Brain microvascular endothelial cell (primary cell): ENCODE measurements at regions not wholly inside any gene's neighbourhood (a gene's known extent, or its start where the extent isn't known, plus 50 kb on each side); places are given as distances from the start of the nearest gene placed in this dataset.

Source experiments
- DNase-seq: peaks from one replicate; pipeline ENCODE4 v3.0.0-alpha.2; 2020
- H3K27ac ChIP-seq: fragments of 250-450 bp; sonication (Bioruptor Pico); 2 replicates; pipeline ENCODE4 v1.5.1; 2020; ENCODE audit warnings: mild to moderate bottlenecking, moderate library complexity
- H3K27me3 ChIP-seq: fragments of 250-450 bp; sonication (Bioruptor Pico); replicated peaks from 2 replicates; pipeline ENCODE4 v1.5.1; 2020; ENCODE audit warnings: mild to moderate bottlenecking
- H3K36me3 ChIP-seq: fragments of 250-450 bp; sonication (Bioruptor Pico); replicated peaks from 2 replicates; pipeline ENCODE4 v1.5.1; 2020; ENCODE audit warnings: mild to moderate bottlenecking
- H3K4me3 ChIP-seq: 2 replicates; pipeline ENCODE4 v1.5.1; 2011; ENCODE audit warnings: low read depth, mild to moderate bottlenecking, control low read depth, low read length, moderate library complexity
- CTCF ChIP-seq: IDR thresholded peaks from 2 replicates; pipeline ENCODE4 v1.5.1; 2011; ENCODE audit warnings: low read depth, mild to moderate bottlenecking, moderate library complexity, low read length, control low read depth, inconsistent platforms; ENCODE audit errors: missing control alignments
- in situ Hi-C: cut with HindIII; loops from 2 replicates; pipeline ENCODE4 v1.10.0; 2017; ENCODE audit warnings: low sequenced_read_pairs, low pct_ligation_motif_present

GRCh38 chr4:128600410-128600809, 209.1 kb upstream of the JADE1 start:
- DNase-seq: no peak
- no peaks in the 10 kb centered on the region for H3K36me3 ChIP-seq
- in situ Hi-C loops: no loop called here
- H3K27me3 ChIP-seq: no peaks in the 10 kb centered on the region
- H3K4me3 ChIP-seq: no peak overlapping the region
- peak; percentile 1 for TF ChIP-seq CTCF
- no peak overlapping the region for H3K27ac ChIP-seq

GRCh38 chr4:128597500-128597899, 212.0 kb upstream of the JADE1 start:
- Histone ChIP-seq H3K4me3 (no peak overlapping the region), H3K27ac (no peak overlapping the region), H3K36me3 (no peaks in the 10 kb centered on the region), H3K27me3 (no peaks in the 10 kb centered on the region)
- TF ChIP-seq CTCF: no peak
- DNase-seq: no peak
- in situ Hi-C loops: no loop called here

GRCh38 chr4:128596853-128597252, 212.6 kb upstream of the JADE1 start:
- Histone ChIP-seq H3K4me3 (no peak overlapping the region), H3K36me3 (no peaks in the 10 kb centered on the region), H3K27ac (no peak overlapping the region), H3K27me3 (no peaks in the 10 kb centered on the region)
- DNase-seq: no peak
- in situ Hi-C loops: no loop called here
- no peak for TF ChIP-seq CTCF

- in situ Hi-C loops: no loop called here
- Histone ChIP-seq H3K27me3 (no peaks in the 10 kb centered on the region), H3K4me3 (no peak overlapping the region), H3K36me3 (no peaks in the 10 kb centered on the region), H3K27ac (no peak overlapping the region)
- no peak for TF ChIP-seq CTCF
- DNase-seq: no peak
Measured at GRCh38 chr4:128596115-128596514, 213.4 kb upstream of the JADE1 start.

GRCh38 chr4:128591482-128591881, 218.0 kb upstream of the JADE1 start:
- in situ Hi-C loops: no loop called here
- no peak for DNase-seq
- Histone ChIP-seq H3K36me3 (no peaks in the 10 kb centered on the region), H3K27me3 (no peaks in the 10 kb centered on the region), H3K4me3 (no peak overlapping the region), H3K27ac (no peak overlapping the region)
- no peak for TF ChIP-seq CTCF

- no peaks in the 10 kb centered on the region for H3K27me3 ChIP-seq
- in situ Hi-C loops: no loop called here
- no peak overlapping the region for H3K4me3 ChIP-seq
- no peaks in the 10 kb centered on the region for H3K36me3 ChIP-seq
- DNase-seq: no peak
- TF ChIP-seq CTCF: no peak
- H3K27ac ChIP-seq: no peak overlapping the region
Measured at GRCh38 chr4:128590773-128591172, 218.7 kb upstream of the JADE1 start.
